Upper lobe of left lung (tissue), 4 donors: ENCODE measurements at regions not wholly inside any gene's neighbourhood (a gene's known extent, or its start where the extent isn't known, plus 50 kb on each side); places are given as distances from the start of the nearest gene placed in this dataset.

Experiments
- EP300 ChIP-seq, 4 donors: sonication (generic); formaldehyde crosslinking; IDR thresholded peaks; one replicate each; pipeline ENCODE4 v1.5.1; 2017; ENCODE audit warnings: antibody characterized with exemption in 4 of 4, control low read depth in 2 of 4
- POLR2A ChIP-seq, 4 donors: fragments of 450-650 bp; IDR thresholded peaks; one replicate each; pipeline ENCODE4 v1.5.1; 2016 to 2017; ENCODE audit warnings: antibody characterized with exemption in 4 of 4, mild to moderate bottlenecking in 2 of 4
- POLR2AphosphoS5 ChIP-seq, 2 donors: sonication (generic); formaldehyde crosslinking; IDR thresholded peaks; one replicate each; pipeline ENCODE4 v1.5.1; 2017; ENCODE audit warnings: antibody characterized with exemption in 2 of 2
- TF ChIP-seq, protein P1 (sequence below), 6 experiments: fragments of 450-650 bp in 4 of 6; fragments of 200-600 bp in 2 of 6; sonication (generic) in 2 of 6; IDR thresholded peaks; one replicate each; pipeline ENCODE4 v1.5.1; 2016 to 2019; ENCODE audit warnings: antibody characterized with exemption in 6 of 6

- TF ChIP-seq, protein P1, sequence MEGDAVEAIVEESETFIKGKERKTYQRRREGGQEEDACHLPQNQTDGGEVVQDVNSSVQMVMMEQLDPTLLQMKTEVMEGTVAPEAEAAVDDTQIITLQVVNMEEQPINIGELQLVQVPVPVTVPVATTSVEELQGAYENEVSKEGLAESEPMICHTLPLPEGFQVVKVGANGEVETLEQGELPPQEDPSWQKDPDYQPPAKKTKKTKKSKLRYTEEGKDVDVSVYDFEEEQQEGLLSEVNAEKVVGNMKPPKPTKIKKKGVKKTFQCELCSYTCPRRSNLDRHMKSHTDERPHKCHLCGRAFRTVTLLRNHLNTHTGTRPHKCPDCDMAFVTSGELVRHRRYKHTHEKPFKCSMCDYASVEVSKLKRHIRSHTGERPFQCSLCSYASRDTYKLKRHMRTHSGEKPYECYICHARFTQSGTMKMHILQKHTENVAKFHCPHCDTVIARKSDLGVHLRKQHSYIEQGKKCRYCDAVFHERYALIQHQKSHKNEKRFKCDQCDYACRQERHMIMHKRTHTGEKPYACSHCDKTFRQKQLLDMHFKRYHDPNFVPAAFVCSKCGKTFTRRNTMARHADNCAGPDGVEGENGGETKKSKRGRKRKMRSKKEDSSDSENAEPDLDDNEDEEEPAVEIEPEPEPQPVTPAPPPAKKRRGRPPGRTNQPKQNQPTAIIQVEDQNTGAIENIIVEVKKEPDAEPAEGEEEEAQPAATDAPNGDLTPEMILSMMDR (IDR thresholded peaks at IDR 0.05): no peak
- no peak for TF ChIP-seq EP300 (IDR thresholded peaks at IDR 0.05)
- TF ChIP-seq POLR2A (IDR thresholded peaks at IDR 0.05): no peak
- TF ChIP-seq POLR2AphosphoS5 (IDR thresholded peaks at IDR 0.05): no peak
Observed at GRCh38 chr20:22830138-22830537, 205.0 kb upstream of the SSTR4 start.
